NCI-H2227 (cell line): ENCODE measurements at regions not wholly inside any gene's neighbourhood (a gene's known extent, or its start where the extent isn't known, plus 50 kb on each side); places are given as distances from the start of the nearest gene placed in this dataset.
"Not testable (repeated sequence)": the region's sequence is repeated elsewhere in the genome, so short reads cannot be mapped to it uniquely, and the experiment has no call there.

ENCODE experiments used
- DNase-seq: peaks from one replicate; lab custom pipeline; 2025; ENCODE audit not compliant: unreplicated experiment; lab: John Stamatoyannopoulos, UW

DNA sequence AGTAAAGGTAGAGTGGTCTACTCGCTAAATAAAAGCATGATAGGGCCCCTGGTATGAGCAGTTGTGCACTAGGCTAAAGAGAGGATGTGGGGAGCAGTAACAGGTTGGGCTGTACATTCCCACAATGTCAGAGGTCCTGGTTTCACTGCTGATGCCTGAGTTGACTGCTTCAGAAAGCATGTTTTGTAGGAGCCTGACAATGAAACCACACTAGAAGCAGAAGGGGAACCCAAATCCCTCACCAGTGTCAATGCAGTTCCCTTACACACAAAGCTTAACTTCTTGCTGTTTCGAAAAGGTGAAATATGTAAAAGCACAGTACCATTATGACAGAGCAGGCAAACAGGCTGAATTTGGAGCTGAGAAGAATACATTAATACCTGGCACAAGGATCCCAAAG is 291.7 kb upstream of the KYNU start:
- no peak for DNase-seq

- no peak for DNase-seq
Measured at GRCh38 chr2:142582317-142582716, 295.1 kb upstream of the KYNU start.

GRCh38 chr2:142581491-142581890 is 296.0 kb upstream of the KYNU start:
- DNase-seq, result no peak

DNA sequence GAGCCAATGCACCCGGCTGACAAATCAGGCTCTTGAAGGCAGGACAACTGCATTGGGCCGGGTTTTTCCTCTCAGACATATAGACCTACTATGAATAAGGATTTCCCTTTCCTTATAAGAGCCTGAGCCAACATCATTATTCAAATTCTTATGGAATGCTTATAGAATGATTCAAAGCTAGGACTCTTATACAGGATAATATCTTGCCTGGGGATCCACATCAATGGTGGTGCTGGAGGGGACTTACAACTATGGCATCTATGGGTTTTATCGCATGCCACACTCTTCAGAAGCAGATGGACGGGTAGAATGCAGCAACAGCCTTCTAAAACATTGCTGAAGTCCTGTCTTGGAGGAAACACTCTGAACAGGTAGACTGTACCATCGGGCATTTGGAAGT is 296.8 kb upstream of the KYNU start:
- no peak for DNase-seq

DNA sequence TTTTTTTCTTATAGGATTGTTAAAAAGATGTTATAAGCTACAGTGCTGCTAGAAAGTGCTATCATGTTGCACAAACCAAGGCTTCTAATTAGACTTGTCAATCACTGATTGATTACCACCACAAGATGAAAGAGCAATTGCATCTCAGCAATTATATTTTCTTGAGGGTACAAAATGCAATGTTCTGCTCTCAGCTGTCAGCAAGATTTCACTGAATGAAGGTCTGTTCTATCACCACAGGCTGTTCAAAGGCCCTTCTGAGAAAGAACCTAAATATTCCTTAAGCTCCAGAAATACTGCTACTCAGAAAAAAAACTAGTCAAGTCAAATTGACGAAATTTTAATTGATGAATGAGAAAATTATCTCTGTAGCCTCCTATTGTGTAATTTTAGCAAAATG is 301.9 kb upstream of the KYNU start:
- no peak for DNase-seq

GRCh38 chr2:142574388-142574787 is 303.1 kb upstream of the KYNU start:
- no peak for DNase-seq

- DNase-seq, result no peak
Measured at GRCh38 chr2:142572346-142573132, 304.9 kb upstream of the KYNU start.

DNA sequence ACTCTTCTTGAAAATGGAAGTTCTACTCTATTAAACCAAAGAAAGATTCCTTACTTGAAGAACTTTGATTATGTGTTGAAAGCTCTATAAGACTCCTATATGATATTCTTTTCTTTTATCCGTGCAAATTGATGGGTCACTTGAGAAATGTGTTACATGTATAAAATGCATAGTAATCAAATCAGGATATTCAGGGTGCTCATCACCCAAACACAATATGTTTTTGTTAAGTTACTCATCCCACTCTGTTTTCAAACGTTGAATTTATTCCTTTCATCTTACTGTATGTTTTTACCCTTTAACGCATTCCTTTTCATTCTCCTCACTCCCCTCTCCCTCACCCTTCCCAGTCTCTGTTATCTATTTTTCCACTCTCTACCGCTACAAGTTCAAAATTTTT is 305.5 kb upstream of the KYNU start:
- DNase-seq, result no peak

DNA sequence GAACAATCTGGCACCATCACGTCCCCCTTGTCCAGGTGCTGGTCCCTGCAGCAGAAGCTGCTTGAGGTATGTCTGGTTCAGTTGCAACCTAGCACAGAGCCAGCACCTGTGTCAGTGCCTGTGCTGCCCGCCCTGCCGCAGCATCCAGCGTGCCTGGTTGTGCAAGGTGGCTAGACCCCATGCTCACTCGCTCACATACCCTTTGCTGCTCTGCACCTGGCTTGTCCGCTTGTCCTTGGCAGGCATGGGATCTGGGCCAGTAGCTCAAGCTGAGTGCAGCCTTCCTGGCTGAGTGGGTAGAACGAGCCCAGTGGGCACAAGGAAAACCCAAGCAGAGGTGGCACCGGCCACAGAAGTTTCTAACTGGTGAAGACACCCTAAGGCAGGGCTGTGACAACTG is 314.6 kb upstream of the KYNU start:
- no peak for DNase-seq

DNA sequence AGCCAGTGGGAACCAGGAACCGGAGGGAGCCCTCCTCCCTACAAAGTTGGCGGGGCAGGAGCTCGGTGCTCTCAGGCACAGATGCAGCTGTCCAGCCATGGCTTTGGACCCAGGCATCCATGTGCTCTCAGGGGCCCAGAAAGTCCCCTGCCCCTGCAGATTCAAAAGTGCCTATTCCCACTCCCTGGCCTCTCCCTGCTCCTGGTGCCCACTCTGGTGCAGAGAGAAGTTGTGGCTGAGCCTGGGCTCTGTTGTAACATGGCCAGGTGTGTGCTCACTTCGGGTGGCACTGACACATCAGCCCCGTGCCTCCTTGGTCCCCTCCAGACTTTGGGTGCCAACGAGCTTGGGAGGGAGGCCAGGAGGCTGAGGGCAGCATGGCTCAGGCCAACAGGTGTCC is 315.8 kb upstream of the KYNU start:
- DNase-seq, result no peak

DNA sequence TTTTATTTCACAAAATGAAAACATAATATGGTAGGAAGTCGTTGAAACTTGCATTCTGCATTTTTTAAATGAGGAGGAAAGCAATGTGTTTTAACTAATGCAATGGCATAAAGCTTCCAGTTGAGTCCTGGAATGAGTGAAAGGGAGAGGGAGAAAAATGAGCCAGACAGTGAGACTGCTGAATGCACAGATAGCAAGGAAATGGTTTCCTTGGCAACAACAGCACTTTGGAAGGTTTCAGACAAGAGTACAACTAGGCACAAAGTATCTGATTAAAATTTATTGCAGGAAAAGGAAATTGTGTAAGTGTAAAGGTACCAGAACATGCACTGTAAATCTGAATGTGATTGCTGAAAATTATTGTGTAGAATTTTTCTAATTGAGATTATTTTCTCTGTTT is 320.1 kb upstream of the KYNU start:
- no peak for DNase-seq

GRCh38 chr2:142545999-142546398 is 331.5 kb upstream of the KYNU start:
- DNase-seq, result not testable (repeated sequence)

- DNase-seq, result no peak
Measured at GRCh38 chr2:142545036-142545435, 332.4 kb upstream of the KYNU start.

DNA sequence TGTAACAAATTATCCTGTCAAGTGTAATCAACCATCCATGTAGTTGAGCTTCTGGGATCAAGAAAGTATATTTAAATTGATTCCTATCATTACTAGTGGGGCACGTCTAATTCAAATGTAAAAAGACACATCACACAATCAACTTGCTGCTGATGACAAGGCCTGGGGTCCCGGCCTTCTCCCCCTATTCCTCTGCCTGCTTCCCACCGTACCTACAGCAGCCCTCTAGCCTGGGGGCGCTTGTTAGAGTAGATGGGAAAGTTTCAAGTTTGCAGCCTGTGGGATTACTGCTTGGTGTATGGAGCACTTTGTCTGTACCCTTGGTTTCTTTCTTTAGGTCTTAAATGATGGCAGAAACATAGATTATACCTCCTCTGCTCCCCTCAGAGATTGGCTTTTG is 333.3 kb upstream of the KYNU start:
- DNase-seq, result no peak

DNA sequence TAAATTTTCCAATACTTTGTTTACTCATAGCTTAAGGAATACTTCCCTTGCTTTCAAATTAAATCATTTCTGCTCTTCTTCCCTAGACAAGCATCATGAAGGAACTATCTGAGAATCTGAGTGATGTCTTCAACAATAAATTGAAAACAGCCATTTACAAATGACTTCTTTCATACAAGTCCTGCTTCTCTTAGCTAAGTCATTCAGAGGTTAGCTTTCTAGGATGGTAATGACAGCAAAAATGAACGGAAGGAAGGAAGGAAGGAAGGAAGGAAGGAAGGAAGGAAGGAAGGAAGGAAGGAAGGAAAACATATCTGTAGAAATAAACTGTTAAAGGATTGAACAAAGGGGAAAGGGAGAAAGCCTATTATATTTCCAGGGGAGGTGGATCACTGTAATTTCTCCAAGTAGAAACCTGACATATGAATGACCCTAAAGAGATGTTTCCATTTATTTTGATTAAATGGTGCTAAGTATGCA is 335.0 kb upstream of the KYNU start:
- no peak for DNase-seq

DNA sequence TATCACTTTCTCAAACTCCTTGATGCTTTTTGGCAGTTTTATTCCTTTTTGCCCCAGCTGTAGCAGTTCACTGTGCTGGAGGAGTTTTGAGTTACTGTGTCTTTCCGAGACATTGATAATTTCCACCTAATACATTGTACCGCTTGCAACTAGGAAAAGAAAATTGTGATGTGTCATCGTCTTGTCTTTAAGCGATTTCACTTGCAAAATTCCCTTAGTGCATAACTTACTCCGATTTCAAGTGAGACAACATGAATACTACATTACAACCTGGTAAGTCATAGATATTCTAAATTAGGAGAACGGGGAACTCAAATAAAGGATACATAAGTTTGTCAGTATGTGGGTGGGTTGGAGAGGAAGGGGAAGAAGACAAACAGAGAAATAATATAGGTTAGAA is 340.5 kb upstream of the KYNU start:
- DNase-seq, result no peak

DNA sequence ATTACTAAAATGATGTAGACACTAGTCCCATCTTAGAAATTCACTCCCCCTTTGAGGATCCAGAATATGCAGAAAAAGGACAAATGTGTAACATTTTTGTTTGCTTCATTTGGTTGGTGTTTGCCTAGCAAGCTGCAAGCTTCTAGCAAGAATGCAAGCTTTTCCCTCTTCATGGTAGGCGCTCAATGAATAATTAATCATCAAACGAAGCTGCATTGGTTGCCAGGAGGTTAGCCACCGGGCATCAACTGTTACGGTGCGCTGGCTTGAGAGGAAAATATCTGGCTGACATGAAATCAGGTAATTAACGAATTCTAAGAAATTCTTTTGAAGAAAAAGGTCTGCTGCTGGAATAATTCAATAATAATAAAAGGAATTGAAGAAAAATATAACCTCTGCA is 341.0 kb upstream of the KYNU start:
- no peak for DNase-seq

DNA sequence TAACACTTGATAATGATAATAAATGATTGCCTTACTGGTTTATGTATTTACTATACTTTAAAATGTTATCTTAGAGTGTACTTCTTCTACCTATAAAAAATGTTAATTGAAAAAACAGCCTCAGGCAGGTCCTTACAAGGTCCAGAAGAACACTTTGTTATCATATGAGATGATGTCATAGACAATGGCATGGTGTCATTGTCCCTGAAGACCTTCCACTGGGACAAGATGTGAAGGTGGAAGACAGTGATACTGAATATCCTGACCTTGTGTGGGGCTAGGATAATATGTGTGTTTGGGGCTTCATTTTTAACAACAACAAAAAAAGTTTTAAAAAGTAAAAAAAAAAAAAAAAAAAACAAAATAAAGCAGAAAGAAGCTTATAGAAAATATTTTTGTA is 342.2 kb upstream of the KYNU start:
- no peak for DNase-seq

- no peak for DNase-seq
Measured at GRCh38 chr2:142533177-142533576, 344.3 kb upstream of the KYNU start.

DNA sequence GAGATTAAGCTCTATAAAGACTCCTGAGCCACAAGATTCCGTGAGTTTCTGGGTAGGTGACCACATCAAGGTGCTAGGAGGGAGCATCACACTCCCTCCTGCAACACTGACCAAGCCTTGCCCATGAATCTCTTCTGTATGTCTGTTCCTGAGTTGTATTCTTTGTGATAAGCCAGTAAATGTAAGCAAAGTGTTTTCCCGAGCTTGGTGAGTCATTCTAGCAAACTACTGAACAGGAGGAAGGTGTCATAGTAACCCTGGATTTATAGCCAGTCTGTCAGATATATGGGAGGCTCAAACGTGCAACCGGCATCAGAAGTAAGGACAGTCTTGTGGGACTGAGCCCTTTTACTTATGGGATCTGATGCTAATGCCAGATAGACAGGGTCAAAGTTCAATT is 346.1 kb upstream of the KYNU start:
- no peak for DNase-seq

DNA sequence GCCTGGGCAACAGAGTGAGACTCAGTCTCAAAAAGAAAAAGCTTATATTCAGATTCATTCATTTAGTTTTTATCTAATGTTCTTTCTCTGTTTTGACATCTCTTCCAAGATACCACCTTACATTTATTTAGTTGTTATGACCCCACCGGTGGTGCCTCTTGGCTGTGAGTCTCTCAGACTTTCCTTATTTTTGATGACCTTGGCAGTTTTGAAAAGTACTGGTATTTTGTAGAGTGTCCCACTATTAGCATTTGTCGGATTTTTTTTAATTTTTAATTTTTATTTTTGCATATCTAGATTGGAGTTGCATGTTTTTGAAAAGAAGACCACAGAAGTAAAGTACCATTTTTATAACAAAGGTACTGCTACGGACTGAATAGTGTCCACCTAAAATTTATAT is 351.7 kb upstream of the KYNU start:
- DNase-seq, result no peak

- no peak for DNase-seq
Measured at GRCh38 chr2:142521492-142521891, 356.0 kb upstream of the KYNU start.

- no peak for DNase-seq
Measured at GRCh38 chr2:142515493-142515892, 362.0 kb upstream of the KYNU start.
